GM12878 (cell line): ENCODE measurements at regions not wholly inside any gene's neighbourhood (a gene's known extent, or its start where the extent isn't known, plus 50 kb on each side); places are given as distances from the start of the nearest gene placed in this dataset.

Experiments used
- ATAC-seq: fragments of 200-7000 bp; cut with Tn5 transposase; 3 replicates; pipeline ENCODE4 v1.9.1; 2020; ENCODE audit warnings: mild to moderate bottlenecking, moderate library complexity
- BruUV-seq: library from RNA; stranded (reverse); fragments of 400-500 nt; replicated peaks from 2 replicates; lab custom pipeline; 2021; lab: Mats Ljungman, UMichigan
- CTCF ChIA-PET: fragments of 300-600 bp; sonication (Branson Sonifier 250); formaldehyde crosslinking; extraction: SDS; loops from one replicate; lab custom pipeline; 2021; ENCODE audit warnings: inconsistent platforms; lab: Yijun Ruan, JAX
- POLR2A ChIA-PET: fragments of 350-600 bp; formaldehyde crosslinking; extraction: SDS; loops from one replicate; lab custom pipeline; 2021; ENCODE audit warnings: inconsistent platforms; lab: Charles Lee
- RAD21 ChIA-PET: fragments of 300-600 bp; sonication (Branson Sonifier 250); formaldehyde crosslinking; loops from one replicate; lab custom pipeline; 2023; ENCODE audit warnings: antibody characterized with exemption; ENCODE audit not compliant: unreplicated experiment; lab: Charles Lee
- SMC1A ChIA-PET: fragments of 300-600 bp; sonication (Branson Sonifier 250); formaldehyde crosslinking; loops from one replicate; lab custom pipeline; 2023; ENCODE audit not compliant: unreplicated experiment, uncharacterized antibody; lab: Charles Lee
- DNase-seq: peaks from one replicate; pipeline ENCODE4 v3.0.0-alpha.2; 2011; ENCODE audit warnings: low read depth, low spot score
- FAIRE-seq: peaks from 3 replicates; lab custom pipeline; 2011; peaks lifted over from hg19 to GRCh38; lab: Jason Lieb, UNC
- H2AFZ ChIP-seq: 2 replicates; pipeline ENCODE4 v1.6.0; 2011; ENCODE audit warnings: low read depth, low read length, control low read depth; ENCODE audit not compliant: control insufficient read depth
- H3K27ac ChIP-seq: 2 replicates; pipeline ENCODE4 v1.5.1; 2011; ENCODE audit warnings: control low read depth; ENCODE audit not compliant: control insufficient read depth, insufficient read depth
- H3K27me3 ChIP-seq, 2 experiments: replicated peaks in 1 of 2; 2 replicates each; pipeline versions ENCODE4 v1.6.0 to v1.6.1; 2011; ENCODE audit warnings: low read length in 1 of 2; ENCODE audit not compliant: control insufficient read depth in 2 of 2, insufficient read depth in 2 of 2
- H3K36me3 ChIP-seq, 2 experiments: 2 replicates each; pipeline ENCODE4 v1.5.1; 2011; ENCODE audit warnings: low read length in 1 of 2; ENCODE audit not compliant: control insufficient read depth in 2 of 2, insufficient read depth in 2 of 2
- H3K4me1 ChIP-seq: 2 replicates; pipeline ENCODE4 v1.6.1; 2011; ENCODE audit warnings: mild to moderate bottlenecking, low read length, moderate library complexity, mixed read lengths; ENCODE audit not compliant: control insufficient read depth, insufficient read depth
- H3K4me2 ChIP-seq: 2 replicates; pipeline ENCODE4 v1.6.0; 2011; ENCODE audit warnings: control low read depth; ENCODE audit not compliant: control insufficient read depth, insufficient read depth
- H3K4me3 ChIP-seq: fragments of 200-600 bp; sonication (generic); 2 replicates; pipeline ENCODE4 v1.5.1; 2016
- H3K79me2 ChIP-seq: 2 replicates; pipeline ENCODE4 v1.6.0; 2011; ENCODE audit warnings: low read length; ENCODE audit not compliant: control insufficient read depth, insufficient read depth
- H3K9ac ChIP-seq: 2 replicates; pipeline ENCODE4 v1.8.0; 2011; ENCODE audit warnings: low read length, control low read depth, mixed read lengths; ENCODE audit not compliant: control insufficient read depth, insufficient read depth
- H3K9me3 ChIP-seq: replicated peaks from 3 replicates; pipeline ENCODE4 v1.5.1; 2011; ENCODE audit warnings: mild to moderate bottlenecking, low read length; ENCODE audit not compliant: control insufficient read depth, insufficient read depth
- H4K20me1 ChIP-seq: 2 replicates; pipeline ENCODE4 v1.6.0; 2011; ENCODE audit not compliant: control insufficient read depth, insufficient read depth
- ATF7 ChIP-seq: fragments of 450-650 bp; IDR thresholded peaks from 2 replicates; pipeline ENCODE4 v1.6.1; 2016; ENCODE audit warnings: low read depth, mild to moderate bottlenecking
- BACH1 ChIP-seq: fragments of 450-650 bp; IDR thresholded peaks from 2 replicates; pipeline ENCODE4 v1.6.1; 2017; ENCODE audit warnings: mild to moderate bottlenecking, borderline replicate concordance
- EGR1 ChIP-seq, 2 experiments: IDR thresholded peaks; 1 replicate in 1 of 2; 2 replicates in 1 of 2; pipeline ENCODE4 v1.6.1; 2011 to 2012; ENCODE audit warnings: low read depth in 2 of 2, low read length in 2 of 2, borderline replicate concordance in 1 of 2, mild to moderate bottlenecking in 1 of 2, moderate library complexity in 1 of 2
- FOXK2 ChIP-seq: fragments of 450-650 bp; IDR thresholded peaks from 2 replicates; pipeline ENCODE4 v1.6.1; 2017; ENCODE audit warnings: mild to moderate bottlenecking, moderate library complexity
- HDAC6 ChIP-seq: fragments of 200-600 bp; sonication (generic); IDR thresholded peaks from one replicate; pipeline ENCODE4 v1.8.0; 2017; ENCODE audit warnings: antibody characterized with exemption; ENCODE audit not compliant: unreplicated experiment
- KAT2A ChIP-seq: conservative IDR thresholded peaks from 2 replicates; pipeline ENCODE4 v1.6.1; 2011; ENCODE audit warnings: low read depth, low read length; ENCODE audit not compliant: control insufficient read depth
- PAX5 ChIP-seq: IDR thresholded peaks from 2 replicates; pipeline ENCODE4 v1.6.1; 2011; ENCODE audit warnings: low read depth, low read length, borderline replicate concordance
- PAX8 ChIP-seq: fragments of 450-650 bp; IDR thresholded peaks from 2 replicates; pipeline ENCODE4 v1.6.1; 2017; ENCODE audit warnings: mild to moderate bottlenecking, moderate library complexity
- PML ChIP-seq: IDR thresholded peaks from 2 replicates; pipeline ENCODE4 v1.6.1; 2012; ENCODE audit warnings: low read length, inconsistent platforms
- POU2F2 ChIP-seq: IDR thresholded peaks from 3 replicates; pipeline ENCODE4 v1.6.1; 2011; ENCODE audit warnings: low read depth, mild to moderate bottlenecking, low read length, borderline replicate concordance
- RCOR1 ChIP-seq: conservative IDR thresholded peaks from 2 replicates; pipeline ENCODE4 v1.6.1; 2012; ENCODE audit warnings: low read depth, low read length, improper control_type of control experiment
- SMAD1 ChIP-seq: fragments of 450-650 bp; IDR thresholded peaks from 2 replicates; pipeline ENCODE4 v1.6.1; 2018; ENCODE audit warnings: mild to moderate bottlenecking, low read depth; ENCODE audit not compliant: partially characterized antibody
- STAT3 ChIP-seq: IDR thresholded peaks from 2 replicates; pipeline ENCODE4 v1.6.1; 2011; ENCODE audit warnings: low read depth, low read length, improper control_type of control experiment
- SUPT20H ChIP-seq: IDR thresholded peaks from 2 replicates; pipeline ENCODE4 v1.6.1; 2011; ENCODE audit warnings: low read depth, mild to moderate bottlenecking, low read length, moderate library complexity, borderline replicate concordance; ENCODE audit not compliant: control insufficient read depth
- ZNF274 ChIP-seq: IDR thresholded peaks from one replicate; pipeline ENCODE4 v1.8.0; 2011; ENCODE audit not compliant: insufficient read length, insufficient read depth
- WGBS: methylation state at CpG from one replicate; pipeline ENCODE4 v1.1.6; 2016; ENCODE audit warnings: low lambda C conversion rate; ENCODE audit not compliant: insufficient replicate concordance, insufficient coverage; ENCODE audit errors: missing lambda C conversion rate; 5-methylcytosine and 5-hydroxymethylcytosine counted together
- in situ Hi-C: fragments of 300-500 bp; cut with MboI; formaldehyde crosslinking; loops from 9 replicates; pipeline ENCODE4 v1.14.3; 2018; ENCODE audit warnings: mixed read lengths
- intact Hi-C: fragments of 100-400 bp; cut with micrococcal nuclease; formaldehyde crosslinking; loops from one replicate; pipeline ENCODE4 v1.14.2; 2022; ENCODE audit not compliant: unreplicated experiment
- TF ChIP-seq, protein P1 (sequence below): fragments of 450-650 bp; IDR thresholded peaks from 2 replicates; pipeline ENCODE4 v1.6.1; 2017; ENCODE audit warnings: low read depth, mild to moderate bottlenecking, moderate library complexity
- TF ChIP-seq, protein P2 (sequence below), 3 experiments: IDR thresholded peaks in 2 of 3; conservative IDR thresholded peaks in 1 of 3; 2 replicates each; pipeline ENCODE4 v1.5.1; 2011; ENCODE audit warnings: low read depth in 3 of 3, low read length in 3 of 3, mild to moderate bottlenecking in 3 of 3, control low read depth in 2 of 3, moderate library complexity in 2 of 3, inconsistent platforms in 1 of 3, mixed read lengths in 1 of 3; ENCODE audit not compliant: control insufficient read depth in 2 of 3, insufficient read depth in 1 of 3; ENCODE audit errors: extremely low read depth in 1 of 3

DNA sequence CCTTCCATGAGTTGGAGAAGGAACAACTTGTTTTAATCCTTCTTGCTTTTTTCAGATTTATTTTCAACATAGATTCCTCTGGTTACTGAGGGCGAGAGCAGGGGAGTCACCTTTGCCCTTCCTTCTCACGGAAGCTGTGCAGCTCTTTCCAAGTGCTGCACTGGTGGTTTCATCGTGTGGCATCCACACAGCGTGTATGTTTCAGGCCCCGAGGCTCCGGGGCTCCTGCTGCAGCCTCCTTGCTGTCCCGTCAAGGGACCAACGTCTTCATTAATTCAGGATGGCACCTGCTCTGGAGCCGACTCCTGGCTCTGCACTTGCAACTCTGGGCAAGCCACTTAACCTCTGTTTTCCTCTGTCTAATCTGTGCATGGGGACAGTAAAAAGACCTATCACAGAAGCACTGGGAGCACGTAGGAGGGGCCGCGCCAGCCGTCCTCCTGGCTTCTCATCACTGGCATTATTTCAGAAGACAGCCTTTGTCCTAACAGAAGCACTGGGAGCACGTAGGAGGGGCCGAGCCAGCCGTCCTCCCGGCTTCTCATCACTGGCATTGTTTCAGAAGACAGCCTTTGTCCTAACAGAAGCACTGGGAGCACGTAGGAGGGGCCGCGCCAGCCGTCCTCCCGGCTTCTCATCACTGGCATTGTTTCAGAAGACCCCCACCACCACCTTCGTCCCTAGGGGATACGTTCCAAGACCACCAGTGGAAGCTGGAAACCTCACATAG lies 117.8 kb upstream of the NKX1-1 start (continued):
- no peak for TF ChIP-seq BACH1
- TF ChIP-seq, all 136 proteins: peak for 0

DNA sequence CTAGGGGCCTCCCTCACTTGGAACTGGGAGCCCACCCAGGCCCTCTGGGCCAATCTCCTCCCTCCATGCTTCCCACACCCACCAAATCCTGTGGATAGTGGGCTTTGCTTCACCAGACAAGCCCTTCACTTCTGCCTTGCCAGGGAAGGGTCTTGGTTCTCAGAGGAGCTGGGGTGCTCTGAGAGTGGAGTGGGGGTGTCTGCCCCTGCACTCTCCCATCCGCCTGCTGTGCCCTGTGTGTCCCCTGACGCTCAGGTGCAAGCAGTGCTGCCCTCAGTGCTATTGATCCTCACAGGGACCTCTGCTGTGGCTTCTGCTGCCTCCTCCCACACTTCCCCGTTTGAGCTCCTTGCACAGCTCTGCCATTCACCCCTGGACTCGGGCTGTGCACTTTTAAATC lies 117.3 kb upstream of the NKX1-1 start:
- FAIRE-seq (no peak), ATAC-seq (no peak), DNase-seq (no peak)
- Histone ChIP-seq H3K4me1 (no peaks in the 10 kb centered on the region), H3K9ac (no peak overlapping the region), H3K27me3 (no peaks in the 10 kb centered on the region), H3K4me3 (no peak overlapping the region), H2AFZ (no peak overlapping the region), H3K4me2 (no peak overlapping the region), H3K36me3 (no peaks in the 10 kb centered on the region), H4K20me1 (no peaks in the 10 kb centered on the region), H3K27ac (no peak overlapping the region), H3K79me2 (no peaks in the 10 kb centered on the region), H3K9me3 (no peaks in the 10 kb centered on the region; the same call in 2 of the 3 replicates)
- intact Hi-C loops, result no loop called here
- WGBS, result 3% methylated on average over 4 of the region's 4 CpGs
- ChIA-PET CTCF (no interaction called here), RAD21 (no interaction called here), SMC1A (no interaction called here), POLR2A (no interaction called here)
- in situ Hi-C loops, result no loop called here
- no TSS peak for BruUV-seq
- no peak for TF ChIP-seq ZNF274
- no peak for TF ChIP-seq SUPT20H
- TF ChIP-seq PAX5, result no peak
- no peak for TF ChIP-seq STAT3
- no peak for TF ChIP-seq HDAC6
- no peak for TF ChIP-seq PML
- TF ChIP-seq, protein P1, sequence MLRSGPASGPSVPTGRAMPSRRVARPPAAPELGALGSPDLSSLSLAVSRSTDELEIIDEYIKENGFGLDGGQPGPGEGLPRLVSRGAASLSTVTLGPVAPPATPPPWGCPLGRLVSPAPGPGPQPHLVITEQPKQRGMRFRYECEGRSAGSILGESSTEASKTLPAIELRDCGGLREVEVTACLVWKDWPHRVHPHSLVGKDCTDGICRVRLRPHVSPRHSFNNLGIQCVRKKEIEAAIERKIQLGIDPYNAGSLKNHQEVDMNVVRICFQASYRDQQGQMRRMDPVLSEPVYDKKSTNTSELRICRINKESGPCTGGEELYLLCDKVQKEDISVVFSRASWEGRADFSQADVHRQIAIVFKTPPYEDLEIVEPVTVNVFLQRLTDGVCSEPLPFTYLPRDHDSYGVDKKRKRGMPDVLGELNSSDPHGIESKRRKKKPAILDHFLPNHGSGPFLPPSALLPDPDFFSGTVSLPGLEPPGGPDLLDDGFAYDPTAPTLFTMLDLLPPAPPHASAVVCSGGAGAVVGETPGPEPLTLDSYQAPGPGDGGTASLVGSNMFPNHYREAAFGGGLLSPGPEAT, result no peak
- TF ChIP-seq RCOR1, result no peak
- no peak for TF ChIP-seq FOXK2
- no peak for TF ChIP-seq KAT2A
- TF ChIP-seq, protein P2, sequence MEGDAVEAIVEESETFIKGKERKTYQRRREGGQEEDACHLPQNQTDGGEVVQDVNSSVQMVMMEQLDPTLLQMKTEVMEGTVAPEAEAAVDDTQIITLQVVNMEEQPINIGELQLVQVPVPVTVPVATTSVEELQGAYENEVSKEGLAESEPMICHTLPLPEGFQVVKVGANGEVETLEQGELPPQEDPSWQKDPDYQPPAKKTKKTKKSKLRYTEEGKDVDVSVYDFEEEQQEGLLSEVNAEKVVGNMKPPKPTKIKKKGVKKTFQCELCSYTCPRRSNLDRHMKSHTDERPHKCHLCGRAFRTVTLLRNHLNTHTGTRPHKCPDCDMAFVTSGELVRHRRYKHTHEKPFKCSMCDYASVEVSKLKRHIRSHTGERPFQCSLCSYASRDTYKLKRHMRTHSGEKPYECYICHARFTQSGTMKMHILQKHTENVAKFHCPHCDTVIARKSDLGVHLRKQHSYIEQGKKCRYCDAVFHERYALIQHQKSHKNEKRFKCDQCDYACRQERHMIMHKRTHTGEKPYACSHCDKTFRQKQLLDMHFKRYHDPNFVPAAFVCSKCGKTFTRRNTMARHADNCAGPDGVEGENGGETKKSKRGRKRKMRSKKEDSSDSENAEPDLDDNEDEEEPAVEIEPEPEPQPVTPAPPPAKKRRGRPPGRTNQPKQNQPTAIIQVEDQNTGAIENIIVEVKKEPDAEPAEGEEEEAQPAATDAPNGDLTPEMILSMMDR (IDR thresholded peaks at IDR 0.05 in 2 of 3, conservative IDR thresholded peaks at IDR 0.05 in 1 of 3; ENCODE audit: control insufficient read depth in 2 of 3, extremely low read depth in 1 of 3, insufficient read depth in 1 of 3, low read depth in 3 of 3, low read length in 3 of 3), result no peak
- no peak for TF ChIP-seq EGR1 (IDR thresholded peaks at IDR 0.05; ENCODE audit: borderline replicate concordance in 1 of 2, low read depth in 2 of 2, low read length in 2 of 2)
- no peak for TF ChIP-seq ATF7
- TF ChIP-seq POU2F2, result no peak
- no peak for TF ChIP-seq SMAD1
- no peak for TF ChIP-seq PAX8
